ENCODE measurements at regions not wholly inside any gene's neighbourhood (a gene's known extent, or its start where the extent isn't known, plus 50 kb on each side); places are given as distances from the start of the nearest gene placed in this dataset.

GRCh38 chr3:27633224-27633545 lies 88.9 kb downstream of the EOMES start:
- no peaks in the 10 kb centered on the region for H3K4me1 ChIP-seq
- peak overlapping the region; percentile 81 for H3K27ac ChIP-seq
- peak overlapping the region; percentile 58 for H3K9ac ChIP-seq
- no peaks in the 10 kb centered on the region for H3K79me2 ChIP-seq
- H2AFZ ChIP-seq: peak overlapping the region; percentile 95
- peak overlapping the region; percentile 51 for H3K4me3 ChIP-seq (ENCODE audit: low read depth, low read length)
- TF ChIP-seq, protein P1, sequence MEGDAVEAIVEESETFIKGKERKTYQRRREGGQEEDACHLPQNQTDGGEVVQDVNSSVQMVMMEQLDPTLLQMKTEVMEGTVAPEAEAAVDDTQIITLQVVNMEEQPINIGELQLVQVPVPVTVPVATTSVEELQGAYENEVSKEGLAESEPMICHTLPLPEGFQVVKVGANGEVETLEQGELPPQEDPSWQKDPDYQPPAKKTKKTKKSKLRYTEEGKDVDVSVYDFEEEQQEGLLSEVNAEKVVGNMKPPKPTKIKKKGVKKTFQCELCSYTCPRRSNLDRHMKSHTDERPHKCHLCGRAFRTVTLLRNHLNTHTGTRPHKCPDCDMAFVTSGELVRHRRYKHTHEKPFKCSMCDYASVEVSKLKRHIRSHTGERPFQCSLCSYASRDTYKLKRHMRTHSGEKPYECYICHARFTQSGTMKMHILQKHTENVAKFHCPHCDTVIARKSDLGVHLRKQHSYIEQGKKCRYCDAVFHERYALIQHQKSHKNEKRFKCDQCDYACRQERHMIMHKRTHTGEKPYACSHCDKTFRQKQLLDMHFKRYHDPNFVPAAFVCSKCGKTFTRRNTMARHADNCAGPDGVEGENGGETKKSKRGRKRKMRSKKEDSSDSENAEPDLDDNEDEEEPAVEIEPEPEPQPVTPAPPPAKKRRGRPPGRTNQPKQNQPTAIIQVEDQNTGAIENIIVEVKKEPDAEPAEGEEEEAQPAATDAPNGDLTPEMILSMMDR (IDR thresholded peaks at IDR 0.05): no peak
- peak overlapping the region; percentile 67 for H3K4me2 ChIP-seq (ENCODE audit: low read length)
- no peaks in the 10 kb centered on the region for H3K27me3 ChIP-seq (ENCODE audit: control insufficient read depth, insufficient read depth, low read length)
- H3K36me3 ChIP-seq (ENCODE audit: control insufficient read depth, insufficient read depth, low read length): no peaks in the 10 kb centered on the region
- H3K9me3 ChIP-seq (ENCODE audit: control insufficient read depth, low read length): no peaks in the 10 kb centered on the region

- Histone ChIP-seq H3K9me3 (ENCODE audit: control insufficient read depth, low read length) (no peaks in the 10 kb centered on the region), H3K79me2 (no peaks in the 10 kb centered on the region), H3K9ac (peak overlapping the region; percentile 58), H2AFZ (peak overlapping the region; percentile 95), H3K27ac (peak overlapping the region; percentile 81), H3K4me3 (ENCODE audit: low read depth, low read length) (peak overlapping the region; percentile 51), H3K36me3 (ENCODE audit: control insufficient read depth, insufficient read depth, low read length) (no peaks in the 10 kb centered on the region), H3K4me2 (ENCODE audit: low read length) (peak overlapping the region; percentile 67), H3K27me3 (ENCODE audit: control insufficient read depth, insufficient read depth, low read length) (no peaks in the 10 kb centered on the region), H3K4me1 (no peaks in the 10 kb centered on the region)
- TF ChIP-seq, protein P1 (IDR thresholded peaks at IDR 0.05): no peak
These were observed 89.5 kb downstream of the EOMES start for GRCh38 chr3:27632431-27633223.

DNA sequence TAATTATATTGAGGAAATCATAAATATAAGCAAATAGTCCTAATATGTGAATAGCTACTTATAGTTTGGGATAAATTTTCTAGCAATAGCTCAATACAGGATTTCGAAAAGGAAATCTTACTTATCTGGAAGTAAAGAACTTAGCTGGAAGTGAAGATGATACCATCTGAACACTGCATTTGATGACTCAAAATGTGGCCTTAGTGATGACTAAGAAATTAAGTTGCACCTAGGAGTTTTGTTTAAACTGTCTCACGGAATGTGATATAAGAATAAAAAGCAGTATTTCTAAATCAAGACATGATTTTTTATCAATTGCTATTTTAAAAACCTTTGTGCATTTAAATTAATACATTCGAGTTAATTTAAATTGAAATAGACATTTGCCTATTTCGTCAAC lies 91.2 kb downstream of the EOMES start:
- Histone ChIP-seq H3K27ac (no peak overlapping the region), H2AFZ (no peak overlapping the region), H3K4me1 (no peaks in the 10 kb centered on the region), H3K9ac (no peak overlapping the region), H3K79me2 (no peaks in the 10 kb centered on the region), H3K4me3 (ENCODE audit: low read depth, low read length) (no peak overlapping the region), H3K27me3 (ENCODE audit: control insufficient read depth, insufficient read depth, low read length) (no peaks in the 10 kb centered on the region), H3K9me3 (ENCODE audit: control insufficient read depth, low read length) (no peaks in the 10 kb centered on the region), H3K36me3 (ENCODE audit: control insufficient read depth, insufficient read depth, low read length) (no peaks in the 10 kb centered on the region), H3K4me2 (ENCODE audit: low read length) (no peak overlapping the region)
- TF ChIP-seq, protein P1 (IDR thresholded peaks at IDR 0.05): no peak

GRCh38 chr3:27629366-27629765 lies 92.8 kb downstream of the EOMES start:
- H3K9ac ChIP-seq: no peak overlapping the region
- TF ChIP-seq, protein P1 (IDR thresholded peaks at IDR 0.05): no peak
- no peaks in the 10 kb centered on the region for H3K36me3 ChIP-seq (ENCODE audit: control insufficient read depth, insufficient read depth, low read length)
- no peak overlapping the region for H3K4me3 ChIP-seq (ENCODE audit: low read depth, low read length)
- H3K27me3 ChIP-seq (ENCODE audit: control insufficient read depth, insufficient read depth, low read length): no peaks in the 10 kb centered on the region
- no peaks in the 10 kb centered on the region for H3K79me2 ChIP-seq
- no peak overlapping the region for H3K4me2 ChIP-seq (ENCODE audit: low read length)
- no peak overlapping the region for H2AFZ ChIP-seq
- no peak overlapping the region for H3K27ac ChIP-seq
- no peaks in the 10 kb centered on the region for H3K4me1 ChIP-seq
- H3K9me3 ChIP-seq (ENCODE audit: control insufficient read depth, low read length): no peaks in the 10 kb centered on the region

Measured in parathyroid adenoma (tissue), 2 donors.